ENCODE measurements at regions not wholly inside any gene's neighbourhood (a gene's known extent, or its start where the extent isn't known, plus 50 kb on each side); places are given as distances from the start of the nearest gene placed in this dataset.
A peak's percentile ranks its signal among the peaks of the same experiment; 100 is the strongest.

DNA sequence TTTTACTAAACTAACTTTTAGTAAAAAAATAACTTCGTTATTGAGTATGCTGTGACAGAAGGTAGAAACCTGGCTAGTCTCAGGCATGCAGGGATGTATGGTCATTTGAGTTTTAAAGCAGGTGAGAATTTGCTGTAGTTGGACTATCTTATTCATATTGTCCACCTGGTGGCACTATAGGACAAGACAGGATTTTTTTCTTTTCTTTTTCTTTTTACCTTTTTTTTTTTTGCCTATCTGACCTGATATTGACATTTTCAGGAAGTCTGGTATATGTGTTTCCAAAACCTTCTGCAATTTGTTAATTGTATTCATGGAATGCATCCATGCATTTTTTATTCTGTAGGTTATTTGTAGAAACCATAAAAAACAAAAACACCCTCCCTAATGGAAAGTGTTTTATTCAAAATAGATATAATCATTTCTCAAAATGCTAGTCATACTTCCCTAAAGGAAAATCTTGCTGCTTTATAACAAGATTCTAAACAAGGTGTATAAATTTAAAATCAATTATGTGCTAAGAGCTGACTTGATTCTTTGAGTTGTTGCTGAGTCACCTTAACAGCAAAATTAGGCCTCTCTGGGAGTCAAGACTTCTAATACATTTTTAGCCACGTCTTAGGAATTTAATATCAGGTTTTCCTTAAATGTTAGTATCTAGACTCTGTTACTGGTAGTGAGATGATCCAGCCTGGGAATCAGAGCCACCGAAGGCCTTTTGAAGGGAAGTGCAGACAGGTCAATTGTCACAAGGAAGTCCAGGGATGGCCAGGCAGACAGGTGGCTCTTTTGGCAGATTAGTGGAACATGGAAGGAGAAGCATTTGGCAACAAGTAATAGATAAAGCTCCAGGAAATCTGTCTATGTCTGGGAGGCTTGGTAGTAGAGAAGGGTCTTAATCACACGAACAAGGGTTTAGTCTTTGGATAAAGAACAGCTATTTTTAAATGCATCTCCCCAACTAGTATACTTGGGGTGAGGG, 201.3 kb upstream of the GNPDA2 start:
- TF ChIP-seq, protein P1, sequence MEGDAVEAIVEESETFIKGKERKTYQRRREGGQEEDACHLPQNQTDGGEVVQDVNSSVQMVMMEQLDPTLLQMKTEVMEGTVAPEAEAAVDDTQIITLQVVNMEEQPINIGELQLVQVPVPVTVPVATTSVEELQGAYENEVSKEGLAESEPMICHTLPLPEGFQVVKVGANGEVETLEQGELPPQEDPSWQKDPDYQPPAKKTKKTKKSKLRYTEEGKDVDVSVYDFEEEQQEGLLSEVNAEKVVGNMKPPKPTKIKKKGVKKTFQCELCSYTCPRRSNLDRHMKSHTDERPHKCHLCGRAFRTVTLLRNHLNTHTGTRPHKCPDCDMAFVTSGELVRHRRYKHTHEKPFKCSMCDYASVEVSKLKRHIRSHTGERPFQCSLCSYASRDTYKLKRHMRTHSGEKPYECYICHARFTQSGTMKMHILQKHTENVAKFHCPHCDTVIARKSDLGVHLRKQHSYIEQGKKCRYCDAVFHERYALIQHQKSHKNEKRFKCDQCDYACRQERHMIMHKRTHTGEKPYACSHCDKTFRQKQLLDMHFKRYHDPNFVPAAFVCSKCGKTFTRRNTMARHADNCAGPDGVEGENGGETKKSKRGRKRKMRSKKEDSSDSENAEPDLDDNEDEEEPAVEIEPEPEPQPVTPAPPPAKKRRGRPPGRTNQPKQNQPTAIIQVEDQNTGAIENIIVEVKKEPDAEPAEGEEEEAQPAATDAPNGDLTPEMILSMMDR (IDR thresholded peaks at IDR 0.05; ENCODE audit: extremely low read depth, insufficient read depth, missing control alignments) = peak; percentile 45
- peak; percentile 1 for DNase-seq (ENCODE audit: low spot score)
- in situ Hi-C loops (cut with MboI; ENCODE audit: low pct_unique_long_range_greater_than_20kb, low sequenced_read_pairs, unreplicated experiment) = no loop called here

DNA sequence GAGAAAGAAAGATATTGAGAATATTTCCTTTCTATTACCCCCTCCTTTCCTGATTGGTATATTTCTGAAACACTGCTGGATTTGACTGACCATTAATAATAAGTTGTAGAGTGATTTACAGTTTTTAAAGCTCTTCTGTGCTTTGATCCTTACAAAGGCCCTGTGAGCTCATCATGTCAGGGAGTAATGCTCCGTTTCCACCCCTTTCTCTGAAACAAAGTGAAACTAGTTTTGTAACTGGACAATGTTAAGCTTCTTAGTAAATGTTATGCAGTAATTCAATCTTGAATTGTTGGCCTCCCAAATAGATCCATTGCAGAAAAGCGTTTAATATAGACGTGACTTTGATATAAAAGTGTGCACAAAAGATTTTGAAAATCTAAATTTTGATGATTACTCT, 190.1 kb upstream of the GNPDA2 start:
- no peak for DNase-seq (ENCODE audit: low spot score)
- in situ Hi-C loops (cut with MboI; ENCODE audit: low pct_unique_long_range_greater_than_20kb, low sequenced_read_pairs, unreplicated experiment) = no loop called here
- TF ChIP-seq, protein P1 (IDR thresholded peaks at IDR 0.05; ENCODE audit: extremely low read depth, insufficient read depth, missing control alignments) = no peak

DNA sequence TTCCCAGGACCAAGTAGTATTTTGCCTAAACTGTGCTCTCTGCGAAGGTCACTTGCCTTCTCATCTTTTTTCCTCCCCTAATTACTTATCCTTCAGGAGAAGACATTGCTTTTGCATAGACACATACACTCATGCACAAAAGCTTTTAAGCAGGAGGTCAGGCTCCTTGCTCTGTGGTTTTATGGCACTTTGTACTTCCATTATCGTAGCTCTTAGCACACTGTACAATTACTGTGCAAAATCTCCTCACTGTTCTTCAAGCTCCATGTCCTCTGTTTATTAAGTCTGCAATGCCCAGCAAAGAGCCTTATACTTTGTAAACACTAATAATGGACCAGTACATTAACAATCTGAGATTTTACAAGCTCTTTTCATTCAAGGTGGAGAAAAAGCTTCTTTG, 188.4 kb upstream of the GNPDA2 start:
- TF ChIP-seq, protein P1 (IDR thresholded peaks at IDR 0.05; ENCODE audit: extremely low read depth, insufficient read depth, missing control alignments) = no peak

DNA sequence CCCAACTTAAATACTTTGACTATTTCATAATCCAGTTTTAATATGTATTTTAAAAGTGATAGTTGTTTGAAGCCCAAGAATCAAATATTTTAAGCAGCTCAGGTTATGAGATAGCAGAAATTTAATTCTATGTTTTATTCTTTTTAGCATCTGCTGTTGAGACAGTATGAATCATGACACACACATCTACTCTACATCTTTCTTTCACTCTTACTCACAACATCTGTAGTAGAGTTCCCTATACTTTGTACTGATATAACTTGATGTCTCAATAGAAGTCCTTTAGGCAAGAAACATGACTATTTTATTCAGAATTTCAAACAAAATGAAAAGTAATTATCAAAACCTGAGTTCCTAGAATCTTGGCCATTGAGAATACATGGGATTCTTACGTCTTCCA, 187.9 kb upstream of the GNPDA2 start:
- TF ChIP-seq, protein P1 (IDR thresholded peaks at IDR 0.05; ENCODE audit: extremely low read depth, insufficient read depth, missing control alignments) = no peak
- DNase-seq (ENCODE audit: low spot score) = no peak
- in situ Hi-C loops (cut with MboI; ENCODE audit: low pct_unique_long_range_greater_than_20kb, low sequenced_read_pairs, unreplicated experiment) = no loop called here

More for the DNA sequence above, 188.4 kb upstream of the GNPDA2 start:
- DNase-seq (ENCODE audit: low spot score) = no peak
- in situ Hi-C loops (cut with MboI; ENCODE audit: low pct_unique_long_range_greater_than_20kb, low sequenced_read_pairs, unreplicated experiment) = no loop called here

DNA sequence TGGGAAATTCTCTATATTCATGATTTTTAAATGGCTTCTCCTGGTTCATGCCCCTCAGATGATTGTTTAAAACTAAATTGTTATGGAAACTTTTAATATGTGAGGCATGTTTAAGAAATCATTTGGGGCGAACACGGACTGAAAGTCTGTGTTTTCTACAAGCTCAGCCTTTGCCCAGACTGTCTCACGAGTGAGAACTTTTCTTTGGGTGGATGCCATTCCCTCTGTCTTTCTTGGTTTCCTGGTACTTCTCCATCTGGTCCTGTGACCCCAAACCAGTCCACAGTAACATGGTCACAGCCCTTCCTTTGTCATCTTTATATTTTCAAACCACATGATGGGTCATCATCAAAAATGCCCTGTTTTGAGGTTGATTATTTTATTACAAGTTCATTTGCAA, 186.6 kb upstream of the GNPDA2 start:
- TF ChIP-seq, protein P1 (IDR thresholded peaks at IDR 0.05; ENCODE audit: extremely low read depth, insufficient read depth, missing control alignments) = no peak
- DNase-seq (ENCODE audit: low spot score) = no peak
- in situ Hi-C loops (cut with MboI; ENCODE audit: low pct_unique_long_range_greater_than_20kb, low sequenced_read_pairs, unreplicated experiment) = no loop called here

DNA sequence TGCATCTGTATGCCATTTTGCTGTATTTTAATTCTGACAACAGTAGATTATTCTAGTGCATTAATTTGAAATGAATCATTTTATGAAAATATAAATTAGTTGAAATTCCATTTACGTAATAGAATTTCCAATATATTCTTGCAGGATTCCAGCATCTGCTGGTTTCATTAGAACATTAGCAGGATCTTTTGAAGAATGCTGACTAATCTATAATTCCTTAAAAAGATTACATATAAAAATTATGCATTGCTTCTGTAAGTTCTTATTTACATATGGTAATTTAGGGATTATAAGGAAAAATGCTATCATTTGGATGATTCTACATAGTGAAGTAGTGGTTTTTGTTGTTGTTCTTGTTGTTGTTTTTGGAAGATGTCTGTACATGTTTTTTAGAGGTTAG, 182.2 kb upstream of the GNPDA2 start:
- TF ChIP-seq, protein P1 (IDR thresholded peaks at IDR 0.05; ENCODE audit: extremely low read depth, insufficient read depth, missing control alignments) = no peak
- no peak for DNase-seq (ENCODE audit: low spot score)
- in situ Hi-C loops (cut with MboI; ENCODE audit: low pct_unique_long_range_greater_than_20kb, low sequenced_read_pairs, unreplicated experiment) = no loop called here

All from GM13977 (cell line).